GM19372 (cell line): ENCODE measurements at regions not wholly inside any gene's neighbourhood (a gene's known extent, or its start where the extent isn't known, plus 50 kb on each side); places are given as distances from the start of the nearest gene placed in this dataset.

ENCODE experiments used
- ATAC-seq: cut with Tn5 transposase; IDR thresholded peaks from one replicate; pipeline ENCODE4 v1.9.1; 2021; ENCODE audit warnings: mild to moderate bottlenecking, low read depth, moderate library complexity; ENCODE audit not compliant: unreplicated experiment

- no peak for ATAC-seq
Measured at GRCh38 chr3:22542311-22542710, 660.8 kb upstream of the UBE2E2 start.

GRCh38 chr3:22555753-22556435, 647.2 kb upstream of the UBE2E2 start:
- no peak for ATAC-seq

GRCh38 chr3:22565393-22565792, 637.7 kb upstream of the UBE2E2 start:
- no peak for ATAC-seq

GRCh38 chr3:22568285-22568684, 634.8 kb upstream of the UBE2E2 start:
- ATAC-seq = no peak

- no peak for ATAC-seq
Measured at GRCh38 chr3:22569570-22569969, 633.6 kb upstream of the UBE2E2 start.

GRCh38 chr3:22581007-22581406, 622.1 kb upstream of the UBE2E2 start:
- no peak for ATAC-seq

GRCh38 chr3:22582266-22582665, 620.9 kb upstream of the UBE2E2 start:
- no peak for ATAC-seq

- no peak for ATAC-seq
Measured at GRCh38 chr3:22585504-22585903, 617.6 kb upstream of the UBE2E2 start.

GRCh38 chr3:22585911-22586310, 617.2 kb upstream of the UBE2E2 start:
- ATAC-seq = no peak

- ATAC-seq = no peak
Measured at GRCh38 chr3:22587446-22587845, 615.7 kb upstream of the UBE2E2 start.

- ATAC-seq = no peak
Measured at GRCh38 chr3:22593638-22594037, 609.5 kb upstream of the UBE2E2 start.

GRCh38 chr3:22594990-22595389, 608.1 kb upstream of the UBE2E2 start:
- ATAC-seq = no peak

GRCh38 chr3:22606461-22606860, 596.7 kb upstream of the UBE2E2 start:
- no peak for ATAC-seq

- ATAC-seq = no peak
Measured at GRCh38 chr3:22606938-22607337, 596.2 kb upstream of the UBE2E2 start.

- ATAC-seq = no peak
Measured at GRCh38 chr3:22608093-22608492, 595.0 kb upstream of the UBE2E2 start.

- ATAC-seq = no peak
Measured at GRCh38 chr3:22608721-22609120, 594.4 kb upstream of the UBE2E2 start.

GRCh38 chr3:22609139-22609538, 594.0 kb upstream of the UBE2E2 start:
- ATAC-seq = no peak

- no peak for ATAC-seq
Measured at GRCh38 chr3:22612927-22613326, 590.2 kb upstream of the UBE2E2 start.

- ATAC-seq = no peak
Measured at GRCh38 chr3:22615790-22616189, 587.3 kb upstream of the UBE2E2 start.

- ATAC-seq = no peak
Measured at GRCh38 chr3:22617372-22617771, 585.8 kb upstream of the UBE2E2 start.

- ATAC-seq = no peak
Measured at GRCh38 chr3:22620498-22620897, 582.6 kb upstream of the UBE2E2 start.

GRCh38 chr3:22621205-22621809, 581.8 kb upstream of the UBE2E2 start:
- ATAC-seq = no peak
